ENCODE measurements at regions not wholly inside any gene's neighbourhood (a gene's known extent, or its start where the extent isn't known, plus 50 kb on each side); places are given as distances from the start of the nearest gene placed in this dataset.

GRCh38 chr15:58329781-58330671 lies 101.8 kb upstream of the LIPC start:
- DNase-seq (ENCODE audit: low read depth) = no peak

GRCh38 chr15:58330741-58331559 lies 100.8 kb upstream of the LIPC start:
- DNase-seq (ENCODE audit: low read depth) = no peak

DNA sequence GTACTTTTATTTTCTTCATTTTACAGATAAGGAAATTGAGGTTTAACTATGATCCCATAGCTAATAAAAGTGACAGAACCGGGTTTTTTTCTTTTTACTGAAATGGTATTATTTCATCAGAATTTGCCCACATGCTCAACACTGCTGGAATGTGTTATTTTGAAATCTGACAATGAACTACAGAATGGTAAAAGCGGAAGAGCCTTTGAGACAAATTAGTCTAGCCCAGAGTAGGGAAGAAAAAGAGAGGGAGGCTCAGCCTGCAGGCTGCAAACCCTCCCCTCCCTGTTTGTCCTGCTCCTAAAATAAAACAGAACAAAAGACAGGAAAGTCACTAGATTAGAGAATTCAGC lies 100.3 kb upstream of the LIPC start:
- DNase-seq (ENCODE audit: low read depth) = no peak

DNA sequence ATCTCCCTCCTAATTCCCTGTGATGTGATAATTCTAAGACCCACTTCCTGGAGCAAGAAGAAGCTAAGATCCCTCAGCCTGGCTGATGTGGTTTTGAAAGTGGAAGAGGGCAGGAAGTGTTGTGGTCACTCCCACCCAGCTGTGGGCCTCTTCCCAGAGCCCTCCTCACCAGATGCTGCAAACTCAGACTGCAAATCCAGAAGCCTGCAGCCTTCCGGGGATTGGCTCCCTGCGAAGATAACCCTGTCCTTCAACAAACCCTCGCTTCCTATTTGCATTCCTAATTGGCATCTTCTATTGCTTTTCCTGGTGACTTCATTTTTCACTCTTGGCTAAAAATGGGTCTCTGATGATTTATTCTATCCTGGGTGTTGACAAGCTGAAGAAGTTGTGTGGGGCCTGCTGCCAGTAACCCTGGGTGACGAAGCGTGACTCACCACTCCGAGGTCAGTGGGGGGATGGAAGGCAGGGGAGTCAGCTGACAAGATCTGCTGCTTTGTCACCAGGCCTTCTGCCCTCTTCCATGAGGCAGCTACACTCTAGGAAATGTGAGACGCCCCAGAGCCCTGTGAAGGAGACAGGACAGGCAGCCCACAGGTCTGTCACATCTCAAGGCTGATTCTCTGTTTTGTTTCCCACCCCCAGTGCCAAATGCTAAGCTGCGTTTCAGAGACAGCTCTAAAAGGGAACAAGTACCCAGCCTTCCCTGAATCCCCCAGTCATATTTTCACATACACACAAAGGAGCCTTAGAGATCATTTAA lies 99.7 kb upstream of the LIPC start:
- DNase-seq (ENCODE audit: low read depth) = peak; percentile 97

DNA sequence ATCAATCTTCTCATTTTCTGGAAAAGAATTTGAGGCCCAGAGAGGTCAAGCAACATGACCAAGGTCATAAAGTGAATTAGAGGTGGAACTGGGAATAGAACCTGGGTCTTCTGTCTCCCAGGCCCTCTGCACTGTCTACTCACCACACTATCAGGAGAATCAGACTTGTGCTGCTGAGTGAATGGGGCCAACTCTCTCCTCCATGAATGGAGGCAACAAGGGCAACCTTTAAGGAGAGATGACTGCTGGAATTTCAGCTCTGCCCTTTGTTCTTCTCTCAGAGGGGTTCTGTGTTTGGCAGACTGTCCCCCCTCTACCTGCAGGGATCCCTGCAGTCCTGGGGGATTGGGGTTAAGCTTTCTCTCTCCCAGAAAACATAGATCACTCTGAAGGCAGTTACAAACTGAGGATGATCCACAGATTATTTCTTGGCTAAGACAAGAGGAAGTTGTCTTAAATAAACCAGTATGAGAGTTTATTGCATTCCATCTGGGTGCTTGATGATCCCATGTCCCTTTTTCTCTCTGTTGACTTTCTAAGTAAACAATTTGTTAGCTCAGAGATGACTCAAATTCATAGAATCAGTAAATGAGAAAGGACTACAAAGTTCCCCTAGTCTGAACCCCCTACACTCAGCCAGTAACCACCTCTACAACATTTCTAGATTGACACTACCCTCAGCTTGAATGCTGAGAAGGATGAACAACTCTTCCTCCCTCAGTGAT lies 99.0 kb upstream of the LIPC start:
- peak; percentile 77 for DNase-seq (ENCODE audit: low read depth)

GRCh38 chr15:58334803-58335202 lies 97.0 kb upstream of the LIPC start:
- DNase-seq (ENCODE audit: low read depth) = no peak

- no peak for DNase-seq (ENCODE audit: low read depth)
These were observed 95.6 kb upstream of the LIPC start for GRCh38 chr15:58336161-58336560.

- DNase-seq (ENCODE audit: low read depth) = peak; percentile 59
These were observed 91.6 kb upstream of the LIPC start for GRCh38 chr15:58340176-58340575.

GRCh38 chr15:58342508-58342907 lies 89.3 kb upstream of the LIPC start:
- no peak for DNase-seq (ENCODE audit: low read depth)

DNA sequence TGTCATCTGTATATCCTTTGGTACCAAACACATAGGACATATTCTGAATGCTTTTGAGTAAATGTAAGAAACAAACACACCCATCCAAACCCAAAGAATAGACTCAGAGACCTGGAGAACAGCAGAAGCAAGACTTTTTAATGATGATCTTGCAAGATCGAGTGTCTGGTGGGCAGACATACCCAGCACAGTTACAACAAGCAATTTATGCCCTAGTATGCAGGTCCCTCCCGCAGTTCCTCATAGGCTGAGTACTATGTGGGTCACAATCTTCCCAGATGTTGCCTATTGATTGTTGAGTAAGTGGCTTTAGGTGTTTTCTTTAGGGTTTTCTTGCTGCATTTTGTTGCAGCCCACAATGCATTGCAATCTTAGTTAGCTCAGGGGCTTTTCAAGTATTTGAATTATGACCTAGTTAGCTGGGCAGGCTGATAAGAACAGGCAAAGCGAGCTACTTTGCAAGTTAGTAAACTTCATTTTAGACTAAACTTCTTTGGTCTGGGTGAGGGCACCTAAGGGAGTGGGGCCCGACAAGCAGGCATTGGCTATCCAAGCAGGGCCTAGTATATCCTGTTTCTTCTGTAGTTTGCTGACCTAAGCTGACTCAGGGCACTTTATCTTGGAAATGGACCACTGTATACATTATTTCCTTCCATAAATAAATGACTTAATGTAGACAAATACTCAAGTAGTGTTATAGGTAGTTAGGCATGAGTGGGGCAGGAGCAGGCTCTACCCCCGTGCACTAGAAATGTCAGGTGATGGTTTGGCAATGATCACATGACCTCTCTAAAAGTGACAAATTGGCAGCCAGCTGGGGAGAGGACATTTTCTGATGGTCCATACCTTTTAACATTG lies 87.3 kb upstream of the LIPC start:
- DNase-seq (ENCODE audit: low read depth) = no peak

DNA sequence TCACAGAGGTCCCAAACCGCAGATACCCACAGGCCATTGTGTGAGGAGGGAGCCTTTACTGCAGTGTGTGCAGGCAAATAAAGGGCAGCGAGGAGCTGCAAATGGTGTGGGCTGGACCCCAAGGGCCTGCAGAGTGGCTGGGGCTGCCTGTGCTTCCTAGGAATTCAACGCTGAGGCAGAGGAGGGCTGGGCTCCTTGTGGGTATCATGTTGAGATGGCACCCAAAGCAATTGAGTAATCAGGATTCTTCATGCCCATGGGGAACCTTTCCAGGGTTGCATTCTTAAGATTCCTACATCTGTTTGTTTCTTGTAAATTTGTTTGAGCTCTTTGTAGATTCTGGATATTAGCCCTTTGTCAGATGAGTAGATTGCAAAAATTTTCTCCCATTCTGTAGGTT lies 85.4 kb upstream of the LIPC start:
- DNase-seq (ENCODE audit: low read depth) = peak; percentile 56

DNA sequence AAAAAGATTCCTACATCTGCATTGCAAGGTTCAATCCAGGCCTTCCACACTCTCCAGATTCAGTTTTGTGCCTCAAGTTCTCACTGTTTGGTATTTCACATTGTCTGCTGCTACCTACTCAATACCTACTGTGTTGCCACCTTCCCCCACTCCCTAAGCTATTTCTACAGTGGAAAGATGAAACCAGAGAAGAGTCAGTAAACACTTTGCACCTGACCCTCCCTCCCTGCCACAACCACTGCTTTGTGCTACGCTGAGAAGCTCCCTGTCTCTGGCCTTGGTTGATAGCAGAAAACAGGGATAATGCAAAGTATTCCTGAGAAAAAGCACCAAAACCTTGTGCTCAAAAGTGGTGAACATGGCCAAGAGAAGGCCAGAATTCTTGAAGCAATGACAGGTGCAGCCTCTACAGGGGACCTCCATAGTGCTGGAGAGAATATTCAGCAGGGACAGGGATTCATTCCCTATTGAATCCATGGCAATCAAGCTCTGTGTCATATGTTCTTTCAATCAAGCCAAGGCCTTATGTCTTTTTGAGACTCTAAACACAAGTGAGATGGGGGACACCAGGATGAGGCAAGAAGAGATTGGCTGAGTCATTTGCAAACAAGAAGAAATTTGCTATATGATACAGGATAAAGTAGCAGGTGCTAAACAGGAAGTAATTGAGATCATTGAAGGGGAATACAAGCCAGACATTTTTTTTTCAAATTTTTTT lies 83.5 kb upstream of the LIPC start:
- DNase-seq (ENCODE audit: low read depth) = no peak

- DNase-seq (ENCODE audit: low read depth) = no peak
These were observed 79.5 kb upstream of the LIPC start for GRCh38 chr15:58352026-58352929.

- no peak for DNase-seq (ENCODE audit: low read depth)
These were observed 76.3 kb upstream of the LIPC start for GRCh38 chr15:58355382-58355971.

DNA sequence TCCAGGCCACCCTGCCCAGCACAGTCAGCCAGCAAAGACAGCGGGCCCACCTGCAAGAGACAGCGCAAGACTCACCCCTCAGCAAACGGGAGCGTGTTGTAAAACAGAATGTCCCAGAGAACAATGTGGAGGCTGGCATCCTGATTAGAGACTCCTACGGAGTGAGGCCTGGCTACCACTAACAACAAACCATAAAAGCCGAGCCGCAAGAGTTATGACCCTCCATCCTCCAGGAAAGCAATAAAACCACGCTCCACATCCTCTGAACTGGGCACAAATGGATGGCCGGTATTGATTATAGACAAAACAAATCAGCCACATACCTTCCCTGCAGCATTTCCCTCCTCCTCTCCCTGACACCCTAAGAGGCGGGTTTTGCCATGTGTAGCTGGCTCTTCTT lies 75.8 kb upstream of the LIPC start:
- no peak for DNase-seq (ENCODE audit: low read depth)

DNA sequence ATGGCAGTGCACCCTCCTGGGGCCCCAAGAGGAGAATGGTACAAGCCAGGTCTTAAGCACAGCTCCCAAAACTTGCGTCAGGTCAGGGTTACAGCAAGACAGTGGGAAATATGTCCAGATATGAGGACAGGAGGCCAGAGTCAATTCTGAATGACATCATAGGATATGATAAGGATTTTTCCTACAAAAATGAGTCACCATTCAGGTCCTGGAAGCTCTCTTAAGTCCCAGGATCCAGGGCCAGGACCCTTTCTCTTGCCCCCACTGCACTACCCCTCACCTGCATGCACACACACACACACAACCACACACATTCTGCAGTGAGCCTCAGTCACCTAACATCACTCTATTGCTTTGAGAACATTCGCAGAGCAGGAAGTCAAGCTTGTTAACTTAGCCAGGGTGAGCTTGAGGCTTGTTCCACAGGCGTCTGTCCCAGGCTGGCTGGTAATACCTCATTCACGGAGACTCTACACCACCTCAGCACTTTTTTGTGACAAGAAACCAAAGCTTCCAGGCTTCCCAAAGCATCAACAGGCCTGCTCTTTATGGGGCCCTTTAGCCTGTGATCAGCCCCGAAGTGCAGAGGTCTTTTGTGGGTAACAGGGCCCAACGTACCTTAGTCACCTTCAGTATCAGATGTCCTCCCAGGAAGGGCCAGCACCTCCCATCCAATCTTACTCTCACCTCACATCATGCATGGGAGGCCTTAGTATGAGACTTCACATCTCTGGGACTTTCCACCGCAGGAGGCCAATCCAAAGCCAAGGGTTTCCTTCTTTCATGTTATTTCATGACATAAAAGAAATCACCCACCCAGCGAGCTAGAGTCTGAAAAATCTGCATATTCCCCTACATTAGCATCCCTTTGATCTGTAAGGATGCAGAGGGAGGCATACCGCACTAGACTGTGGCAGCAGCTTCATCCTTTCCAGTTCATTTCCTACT lies 74.0 kb upstream of the LIPC start:
- DNase-seq (ENCODE audit: low read depth) = peak; percentile 30

GRCh38 chr15:58360421-58361090 lies 71.2 kb upstream of the LIPC start:
- DNase-seq (ENCODE audit: low read depth) = no peak

Measured in ELR (cell line).